NCI-H2171 (cell line): ENCODE measurements at regions not wholly inside any gene's neighbourhood (a gene's known extent, or its start where the extent isn't known, plus 50 kb on each side); places are given as distances from the start of the nearest gene placed in this dataset.

ENCODE experiments used
- DNase-seq: peaks from one replicate; lab custom pipeline; 2025; lab: John Stamatoyannopoulos, UW

DNA sequence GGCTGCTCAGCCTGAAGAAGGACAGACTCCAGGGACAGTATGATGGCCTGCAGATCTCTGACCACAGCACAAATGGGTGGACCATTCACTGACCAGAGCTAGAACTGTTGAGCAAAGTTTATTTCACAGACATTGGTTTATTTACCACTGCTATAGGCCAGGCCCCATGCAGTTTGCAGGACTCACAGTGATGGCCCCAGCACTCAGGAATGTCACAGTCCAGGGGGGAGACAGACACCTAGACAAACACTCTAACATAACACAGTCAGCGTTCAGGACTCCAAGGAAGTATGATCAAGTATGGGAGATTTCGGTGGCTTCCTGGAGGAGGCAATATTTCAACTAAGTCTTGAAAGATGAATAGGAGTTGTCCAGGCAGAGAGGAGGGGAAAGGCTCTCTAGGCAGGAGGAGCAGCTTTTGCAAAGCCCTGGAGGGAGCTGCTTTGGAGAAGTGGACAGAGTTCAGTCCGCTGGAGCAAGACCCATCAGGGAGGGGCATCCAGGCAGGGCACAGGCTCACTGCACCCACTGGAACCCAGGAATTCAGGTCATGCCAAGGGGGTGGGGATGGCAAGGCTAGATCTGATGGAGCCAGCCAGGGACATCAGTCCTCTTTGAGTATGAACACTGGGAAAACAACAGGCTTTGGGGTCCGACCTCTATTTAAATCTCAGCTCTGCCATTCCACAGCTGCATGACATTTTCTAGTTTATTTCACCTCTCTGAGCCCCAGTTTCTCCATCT lies 454.3 kb downstream of the MATN1 start:
- no peak for DNase-seq

- no peak for DNase-seq
Measured at GRCh38 chr1:30267856-30268255, 455.5 kb downstream of the MATN1 start.

- no peak for DNase-seq
Measured at GRCh38 chr1:30267046-30267445, 456.3 kb downstream of the MATN1 start.

DNA sequence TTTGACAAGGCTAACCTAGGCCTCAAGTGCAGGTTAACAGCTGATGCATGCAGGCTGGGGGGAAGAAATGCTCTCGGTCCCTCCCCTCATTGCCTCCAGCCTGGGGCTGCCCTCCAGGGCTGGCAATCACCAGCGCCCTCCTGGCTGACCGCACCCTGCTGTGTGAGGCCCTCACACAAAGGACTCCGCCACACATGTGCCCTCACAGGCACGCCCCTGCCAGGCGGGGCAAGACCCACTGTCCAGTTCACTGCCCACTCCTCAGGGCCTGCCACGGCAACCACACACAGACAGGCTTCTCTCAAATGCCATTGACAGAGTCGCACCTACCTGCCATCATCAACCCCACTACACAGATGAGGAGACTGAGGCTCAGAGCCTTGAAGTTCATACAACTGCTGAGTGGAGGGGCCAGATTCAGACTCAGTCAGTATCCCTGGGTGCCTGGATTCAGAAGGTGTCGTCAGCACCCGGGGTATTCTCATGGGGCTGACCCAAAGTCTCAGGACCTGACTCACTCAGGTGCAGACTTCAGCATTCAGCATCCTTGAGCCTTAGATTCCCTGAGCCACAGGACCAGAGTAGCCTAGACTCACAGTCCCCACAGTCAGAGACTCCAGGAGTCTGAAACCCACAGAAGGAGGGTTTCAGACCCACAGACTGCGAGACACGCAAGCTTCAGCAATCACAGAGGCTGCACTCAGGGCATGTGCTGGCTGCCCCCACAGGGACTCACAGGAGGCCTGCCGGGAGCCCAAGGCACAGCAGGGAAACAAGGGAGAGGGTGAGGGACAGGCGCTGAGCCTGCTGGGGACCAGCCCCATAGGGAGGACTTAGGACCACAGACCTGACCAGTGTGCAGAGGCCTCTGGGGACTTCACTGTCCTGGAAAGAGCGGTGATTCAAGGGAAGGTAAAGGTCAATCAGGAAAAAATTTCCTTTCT lies 458.0 kb downstream of the MATN1 start:
- DNase-seq: no peak

- DNase-seq: no peak
Measured at GRCh38 chr1:30264672-30265025, 458.7 kb downstream of the MATN1 start.

DNA sequence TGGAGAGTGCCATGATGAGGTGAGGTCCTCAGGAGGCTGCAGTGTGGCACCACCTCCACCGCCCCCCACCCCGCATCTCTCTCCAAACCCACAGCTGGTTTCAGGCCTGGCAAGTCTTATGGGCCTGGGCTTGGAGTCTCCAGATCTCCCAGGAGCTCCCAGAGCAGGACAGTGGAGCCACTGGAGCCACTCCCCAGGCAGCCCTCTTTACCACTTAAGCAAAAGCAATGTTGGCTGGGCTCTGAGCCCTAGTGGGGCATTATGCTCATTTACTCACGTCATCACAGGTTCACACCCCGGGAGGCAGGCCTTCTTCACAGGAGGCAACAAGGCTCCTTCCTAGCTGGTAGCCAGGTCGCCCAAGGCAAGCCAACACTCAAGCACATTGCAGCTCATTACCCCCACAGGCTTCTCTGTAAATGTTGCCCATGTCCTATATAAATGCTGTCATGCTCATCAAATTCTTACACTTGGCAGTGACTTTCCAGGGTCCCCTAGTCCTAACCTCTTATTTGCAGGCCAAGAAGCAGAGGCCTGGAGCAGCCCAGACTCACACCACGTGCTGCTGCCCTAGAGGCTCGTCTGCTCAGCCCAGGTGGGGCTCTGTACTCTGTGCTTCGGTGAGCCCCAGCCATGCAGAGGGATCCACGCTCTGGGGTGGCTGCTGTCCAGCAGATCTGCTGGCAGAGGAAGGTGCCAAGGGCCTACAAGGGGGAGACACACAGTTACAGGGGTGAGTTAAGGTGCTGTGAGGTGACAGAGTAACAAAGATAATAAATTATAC lies 459.3 kb downstream of the MATN1 start:
- DNase-seq: no peak

- DNase-seq: no peak
Measured at GRCh38 chr1:30263405-30263804, 460.0 kb downstream of the MATN1 start.

GRCh38 chr1:30262158-30262557 lies 461.2 kb downstream of the MATN1 start:
- DNase-seq: no peak

- no peak for DNase-seq
Measured at GRCh38 chr1:30260318-30260717, 463.1 kb downstream of the MATN1 start.

DNA sequence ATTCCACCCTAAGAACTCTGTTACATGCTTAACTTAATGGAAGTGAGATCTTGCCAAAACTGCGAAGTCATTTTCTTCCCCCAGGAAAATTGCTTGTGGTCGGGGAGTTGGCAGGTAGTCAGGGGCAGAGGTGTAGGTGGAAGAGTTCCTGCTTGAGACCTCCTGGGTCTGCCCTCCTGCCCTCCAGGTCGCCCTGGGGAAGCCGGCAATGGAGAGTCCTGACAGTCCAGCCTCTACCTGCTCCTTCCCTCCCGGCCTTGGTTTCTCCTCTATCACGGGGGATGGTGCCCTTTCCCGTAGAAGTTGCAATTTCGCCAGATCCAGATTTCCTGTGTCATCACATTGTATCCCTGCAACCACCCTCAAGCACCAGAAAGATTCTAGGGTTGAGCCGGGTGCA lies 463.8 kb downstream of the MATN1 start:
- DNase-seq: no peak

DNA sequence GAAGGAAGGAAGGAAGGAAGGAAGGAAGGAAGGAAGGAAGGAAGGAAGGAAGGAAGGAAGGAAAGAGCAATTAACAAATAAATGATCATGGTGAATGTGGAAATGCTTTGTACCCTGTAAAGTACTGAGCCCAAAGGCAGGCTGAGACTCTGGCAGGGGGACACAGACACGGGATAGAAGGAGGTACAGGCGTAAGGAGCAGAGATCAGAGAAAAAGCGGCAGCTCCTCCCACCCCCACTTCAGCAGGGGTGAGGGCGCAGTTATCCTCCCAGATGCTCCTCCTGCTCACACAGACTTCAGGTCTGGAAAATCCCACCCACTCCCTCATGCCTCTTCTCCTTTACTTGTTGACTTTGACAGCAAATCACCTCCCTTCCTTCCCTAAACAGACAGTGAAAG lies 464.5 kb downstream of the MATN1 start:
- DNase-seq: no peak

DNA sequence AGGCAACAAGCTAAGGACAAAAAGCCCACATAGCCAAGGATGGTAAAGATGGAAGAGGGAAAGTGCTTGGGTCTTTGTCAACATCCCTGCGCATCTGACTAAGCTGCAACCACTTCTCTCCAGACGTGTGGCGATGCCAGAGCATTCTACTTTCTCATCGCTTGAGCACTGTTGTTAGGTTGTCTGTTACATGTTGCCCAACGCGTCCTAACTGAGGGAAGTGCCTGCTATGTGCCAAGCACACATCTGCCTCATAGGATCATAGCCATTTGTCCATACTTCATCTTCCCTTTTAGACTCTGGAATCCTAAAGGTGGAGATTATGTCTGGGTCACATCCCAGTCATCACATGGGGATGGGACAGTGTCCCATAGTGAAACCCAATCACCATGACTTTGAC lies 464.9 kb downstream of the MATN1 start:
- no peak for DNase-seq

DNA sequence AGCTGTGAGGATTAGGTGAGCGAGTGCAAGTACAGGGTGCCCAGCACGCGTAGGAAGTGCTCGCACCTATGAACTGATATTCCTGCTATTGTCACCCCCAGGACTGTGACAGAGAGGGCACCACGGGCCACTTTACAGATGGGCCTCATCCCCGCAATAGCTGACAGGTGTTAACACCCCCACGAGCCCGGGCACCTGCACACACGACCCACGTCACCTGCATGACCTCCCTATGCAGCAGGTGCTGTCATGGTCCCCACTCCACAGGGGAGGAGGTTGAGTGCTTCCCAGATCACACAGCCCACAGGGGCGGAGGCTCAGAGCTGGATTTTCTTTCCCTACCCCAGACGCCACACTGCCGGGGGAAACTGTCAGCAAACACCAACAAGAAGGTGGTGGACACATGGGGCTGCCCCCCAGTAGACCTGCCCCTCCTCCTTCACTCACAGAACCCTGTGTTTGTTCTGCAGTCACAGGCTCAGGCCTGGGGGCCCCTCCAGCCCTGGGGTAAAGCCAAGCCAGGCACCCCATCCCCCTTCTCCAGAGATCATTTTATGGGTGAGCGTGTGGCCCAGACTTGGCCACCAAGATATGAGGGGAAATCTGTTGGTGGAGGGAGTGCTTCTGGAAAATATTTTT lies 465.5 kb downstream of the MATN1 start:
- DNase-seq: no peak

DNA sequence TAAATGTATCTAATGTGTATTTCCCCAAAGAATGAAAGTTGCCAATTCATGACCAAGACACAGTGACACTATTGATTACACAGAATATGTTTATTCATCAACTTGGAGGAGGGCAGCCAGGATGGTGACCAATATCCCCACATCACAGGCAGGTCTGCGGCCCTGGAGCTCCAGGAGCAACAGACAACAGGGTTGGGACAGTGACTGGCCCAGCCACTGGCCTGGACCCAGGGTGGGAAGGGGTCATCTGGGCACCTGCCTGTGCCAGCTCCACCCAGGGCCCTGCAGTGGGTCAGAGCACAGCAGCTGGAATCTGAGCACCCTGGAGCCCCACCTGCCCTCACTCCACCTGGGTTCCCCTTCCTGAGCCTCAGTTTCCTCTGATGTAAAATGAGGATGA lies 466.1 kb downstream of the MATN1 start:
- no peak for DNase-seq

DNA sequence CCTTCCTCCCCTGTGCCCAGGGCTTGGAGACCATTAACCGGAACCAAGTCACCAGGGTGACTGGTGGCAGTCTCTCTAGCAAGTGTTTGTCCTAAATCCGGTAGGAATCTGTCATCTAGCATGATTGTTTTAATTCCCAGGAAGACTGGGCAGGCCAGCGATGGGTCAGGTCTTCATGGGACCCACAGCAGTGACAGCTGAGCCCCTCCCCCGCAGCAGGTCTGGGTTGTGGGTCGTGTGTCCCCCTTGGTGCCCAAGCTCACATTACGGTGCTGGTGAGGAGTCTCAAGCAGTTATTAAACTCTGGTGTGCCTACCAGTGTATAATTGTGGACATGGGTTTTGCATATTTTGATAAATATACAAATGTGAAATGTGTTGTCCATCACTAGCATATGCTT lies 466.5 kb downstream of the MATN1 start:
- no peak for DNase-seq

- DNase-seq: no peak
Measured at GRCh38 chr1:30255111-30255724, 468.2 kb downstream of the MATN1 start.

DNA sequence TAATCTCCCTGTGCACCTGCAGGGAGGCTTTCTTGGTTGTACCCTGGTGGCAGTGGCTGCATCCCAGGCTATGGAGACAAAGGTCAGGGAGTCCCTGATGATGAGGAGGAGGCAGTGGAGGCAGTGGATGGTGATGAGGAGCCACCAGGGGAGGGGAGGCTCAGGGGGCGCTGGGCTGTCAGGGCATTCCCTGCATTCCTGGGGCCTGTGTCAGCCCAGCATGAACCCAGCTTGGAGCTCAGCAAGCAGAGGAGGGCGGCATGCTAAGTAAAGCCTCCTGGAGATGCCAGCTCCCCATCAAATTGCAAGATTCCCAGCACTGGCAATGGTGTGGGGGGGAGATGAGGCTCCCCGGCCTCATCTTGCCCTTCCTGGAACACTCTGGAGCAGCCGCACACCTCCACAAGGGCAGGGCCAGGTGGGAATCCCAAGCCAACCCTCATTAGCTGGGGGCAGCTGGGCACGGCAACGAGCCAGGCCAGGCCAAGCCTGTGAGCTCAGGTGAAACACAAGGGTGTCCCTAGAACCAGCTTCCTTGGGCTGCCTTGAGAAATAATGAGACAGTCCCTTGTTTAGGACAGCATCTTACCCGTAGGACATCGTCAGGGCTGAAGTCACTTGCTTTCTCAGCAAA lies 469.5 kb downstream of the MATN1 start:
- DNase-seq: no peak

DNA sequence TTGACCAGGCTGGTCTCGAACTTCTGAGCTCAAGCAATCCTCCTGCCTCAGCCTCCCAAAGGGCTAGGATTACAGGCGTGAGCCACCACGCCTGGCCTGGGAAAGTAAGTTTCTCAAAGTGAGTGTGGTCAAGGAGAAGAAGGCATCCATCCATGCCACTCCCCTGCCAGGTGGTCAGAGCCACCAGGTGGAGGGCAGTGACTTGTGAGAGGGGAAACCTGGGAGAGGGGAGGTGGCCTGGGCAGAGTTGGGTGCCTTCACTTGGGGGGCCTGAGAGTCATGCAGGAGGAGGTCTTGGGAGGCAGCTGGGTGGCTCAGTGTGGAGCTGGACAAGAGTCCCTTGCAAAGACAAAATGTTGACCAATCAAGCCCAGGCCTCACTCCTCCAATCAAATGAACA lies 470.0 kb downstream of the MATN1 start:
- DNase-seq: no peak

GRCh38 chr1:30250984-30251850 lies 472.2 kb downstream of the MATN1 start:
- no peak for DNase-seq

DNA sequence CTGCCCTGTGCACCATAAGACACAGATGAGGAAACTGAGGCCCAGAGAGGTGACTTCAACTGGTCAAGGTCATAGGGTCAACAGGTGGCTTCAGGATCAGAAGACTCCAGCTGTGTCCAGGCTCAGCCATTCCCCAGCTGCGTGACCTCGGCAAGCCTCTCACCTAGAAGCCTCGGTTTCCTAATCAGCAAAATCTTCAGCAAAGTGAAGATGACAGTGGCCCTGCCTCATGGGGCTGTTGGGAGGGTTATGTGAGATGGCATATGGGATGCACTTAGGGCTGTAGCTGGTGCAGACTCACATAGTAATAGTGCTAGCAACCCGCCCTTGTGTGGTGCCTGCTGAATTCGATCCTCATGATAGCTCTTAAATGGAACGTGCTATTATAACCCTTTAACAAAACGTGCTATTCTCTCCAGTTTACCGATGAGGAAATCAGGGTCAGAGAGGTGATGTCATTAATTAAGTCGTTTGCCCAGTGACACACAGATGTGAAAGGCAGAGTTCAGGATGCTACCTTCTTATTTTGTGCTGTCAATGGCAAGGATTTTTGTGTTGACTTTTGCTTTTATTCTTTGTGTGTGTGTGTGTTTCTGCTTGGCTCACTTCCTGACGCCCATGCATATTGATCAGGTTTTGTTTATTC lies 472.9 kb downstream of the MATN1 start:
- no peak for DNase-seq
